ENCODE measurements at regions not wholly inside any gene's neighbourhood (a gene's known extent, or its start where the extent isn't known, plus 50 kb on each side); places are given as distances from the start of the nearest gene placed in this dataset.

DNA sequence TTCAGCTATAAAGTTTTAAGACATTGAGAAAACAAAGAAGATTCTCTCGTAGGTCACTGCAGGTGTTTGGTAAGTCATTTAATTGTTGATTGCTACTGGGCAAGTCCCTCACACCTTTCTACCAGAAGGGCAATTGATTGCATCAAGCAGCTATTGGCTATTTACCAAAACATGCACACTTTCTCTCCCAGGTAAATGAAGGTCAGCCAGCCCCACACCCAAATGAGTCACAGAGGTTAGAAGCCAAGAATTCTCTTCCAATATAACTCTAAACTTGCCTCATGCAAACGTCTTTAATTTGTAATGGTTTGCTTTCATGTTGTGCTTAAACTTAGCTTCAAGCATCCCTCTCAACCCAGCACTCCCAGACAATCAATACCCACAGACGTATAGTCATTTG is 475.3 kb upstream of the ADGRL2 start:
- TF ChIP-seq, protein P1, sequence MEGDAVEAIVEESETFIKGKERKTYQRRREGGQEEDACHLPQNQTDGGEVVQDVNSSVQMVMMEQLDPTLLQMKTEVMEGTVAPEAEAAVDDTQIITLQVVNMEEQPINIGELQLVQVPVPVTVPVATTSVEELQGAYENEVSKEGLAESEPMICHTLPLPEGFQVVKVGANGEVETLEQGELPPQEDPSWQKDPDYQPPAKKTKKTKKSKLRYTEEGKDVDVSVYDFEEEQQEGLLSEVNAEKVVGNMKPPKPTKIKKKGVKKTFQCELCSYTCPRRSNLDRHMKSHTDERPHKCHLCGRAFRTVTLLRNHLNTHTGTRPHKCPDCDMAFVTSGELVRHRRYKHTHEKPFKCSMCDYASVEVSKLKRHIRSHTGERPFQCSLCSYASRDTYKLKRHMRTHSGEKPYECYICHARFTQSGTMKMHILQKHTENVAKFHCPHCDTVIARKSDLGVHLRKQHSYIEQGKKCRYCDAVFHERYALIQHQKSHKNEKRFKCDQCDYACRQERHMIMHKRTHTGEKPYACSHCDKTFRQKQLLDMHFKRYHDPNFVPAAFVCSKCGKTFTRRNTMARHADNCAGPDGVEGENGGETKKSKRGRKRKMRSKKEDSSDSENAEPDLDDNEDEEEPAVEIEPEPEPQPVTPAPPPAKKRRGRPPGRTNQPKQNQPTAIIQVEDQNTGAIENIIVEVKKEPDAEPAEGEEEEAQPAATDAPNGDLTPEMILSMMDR (conservative IDR thresholded peaks at IDR 0.05; ENCODE audit: low read depth, low read length) = no peak
- TF ChIP-seq EZH2 (IDR thresholded peaks at IDR 0.05; ENCODE audit: borderline replicate concordance, low read depth, low read length, poor library complexity, severe bottlenecking) = no peak

All from A673 (cell line).